Calu3 (cell line): ENCODE measurements at regions not wholly inside any gene's neighbourhood (a gene's known extent, or its start where the extent isn't known, plus 50 kb on each side); places are given as distances from the start of the nearest gene placed in this dataset.

ENCODE experiments used
- BruUV-seq: library from RNA; stranded (reverse); fragments of 400-500 nt; replicated peaks from 2 replicates; lab custom pipeline; 2021; lab: Mats Ljungman, UMichigan
- CTCF ChIA-PET: fragments of 300-600 bp; sonication (Branson Sonifier 250); formaldehyde crosslinking; loops from one replicate; lab custom pipeline; 2022; ENCODE audit warnings: antibody characterized with exemption; lab: Charles Lee
- DNase-seq: peaks from one replicate; pipeline ENCODE4 v3.0.0; 2022
- H3K27ac Mint-ChIP-seq: one replicate; pipeline ENCODE4 v1.8.0; 2022; ENCODE audit warnings: mixed read lengths; ENCODE audit not compliant: unreplicated experiment
- H3K27me3 Mint-ChIP-seq: one replicate; pipeline ENCODE4 v1.8.0; 2022; ENCODE audit warnings: mixed read lengths; ENCODE audit not compliant: unreplicated experiment
- H3K36me3 Mint-ChIP-seq: one replicate; pipeline ENCODE4 v1.8.0; 2022; ENCODE audit warnings: mild to moderate bottlenecking, moderate library complexity, mixed read lengths; ENCODE audit not compliant: insufficient read depth, unreplicated experiment
- H3K4me1 Mint-ChIP-seq: one replicate; pipeline ENCODE4 v1.8.0; 2022; ENCODE audit warnings: mild to moderate bottlenecking, low read depth, mixed read lengths; ENCODE audit not compliant: unreplicated experiment
- H3K4me3 Mint-ChIP-seq: one replicate; pipeline ENCODE4 v1.8.0; 2022; ENCODE audit warnings: mild to moderate bottlenecking, low read depth, moderate library complexity, mixed read lengths; ENCODE audit not compliant: unreplicated experiment
- H3K9me3 Mint-ChIP-seq: one replicate; pipeline ENCODE4 v1.8.0; 2022; ENCODE audit warnings: low read depth, mixed read lengths; ENCODE audit not compliant: unreplicated experiment
- intact Hi-C: fragments of 100-400 bp; cut with micrococcal nuclease; formaldehyde crosslinking; loops from one replicate; pipeline ENCODE4 v1.10.0; 2022; ENCODE audit not compliant: unreplicated experiment
- TF ChIP-seq, protein P1 (sequence below): fragments of 200-600 bp; IDR thresholded peaks from one replicate; pipeline ENCODE4 v1.8.0; 2022; ENCODE audit warnings: antibody characterized with exemption; ENCODE audit not compliant: unreplicated experiment

DNA sequence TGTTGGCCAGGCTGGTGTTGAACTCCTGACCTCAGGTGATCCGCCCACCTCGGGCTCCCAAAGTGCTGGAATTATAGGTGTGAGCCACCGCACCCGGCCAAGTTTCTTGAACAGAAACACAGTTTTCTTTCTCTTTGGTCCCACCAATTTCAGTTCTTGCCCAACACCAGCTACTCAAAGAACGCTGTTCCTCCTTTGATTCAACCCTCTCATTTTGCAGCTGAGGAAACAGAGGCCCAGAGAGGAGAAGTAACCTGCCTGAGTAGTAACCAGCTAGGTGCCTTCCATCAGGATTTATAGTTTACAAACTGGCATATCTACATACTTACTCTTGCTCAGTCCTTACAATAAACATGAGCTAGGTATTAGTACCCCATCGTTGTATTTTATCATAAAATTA is 119.9 kb downstream of the SYF2 start:
- Mint-ChIP-seq H3K4me1 (no peaks in the 10 kb centered on the region), H3K4me3 (no peak overlapping the region), H3K9me3 (no peaks in the 10 kb centered on the region), H3K27me3 (peaks cover 54% of the 10 kb centered on the region), H3K36me3 (no peaks in the 10 kb centered on the region), H3K27ac (no peak overlapping the region)
- BruUV-seq: no TSS peak
- CTCF ChIA-PET: interaction anchor here (1.0 kb wide), 1 partner anchor 14 kb away, joined by 3 read pairs; no protein-coding TSS in a partner anchor
- intact Hi-C loops: no loop called here
- TF ChIP-seq, protein P1, sequence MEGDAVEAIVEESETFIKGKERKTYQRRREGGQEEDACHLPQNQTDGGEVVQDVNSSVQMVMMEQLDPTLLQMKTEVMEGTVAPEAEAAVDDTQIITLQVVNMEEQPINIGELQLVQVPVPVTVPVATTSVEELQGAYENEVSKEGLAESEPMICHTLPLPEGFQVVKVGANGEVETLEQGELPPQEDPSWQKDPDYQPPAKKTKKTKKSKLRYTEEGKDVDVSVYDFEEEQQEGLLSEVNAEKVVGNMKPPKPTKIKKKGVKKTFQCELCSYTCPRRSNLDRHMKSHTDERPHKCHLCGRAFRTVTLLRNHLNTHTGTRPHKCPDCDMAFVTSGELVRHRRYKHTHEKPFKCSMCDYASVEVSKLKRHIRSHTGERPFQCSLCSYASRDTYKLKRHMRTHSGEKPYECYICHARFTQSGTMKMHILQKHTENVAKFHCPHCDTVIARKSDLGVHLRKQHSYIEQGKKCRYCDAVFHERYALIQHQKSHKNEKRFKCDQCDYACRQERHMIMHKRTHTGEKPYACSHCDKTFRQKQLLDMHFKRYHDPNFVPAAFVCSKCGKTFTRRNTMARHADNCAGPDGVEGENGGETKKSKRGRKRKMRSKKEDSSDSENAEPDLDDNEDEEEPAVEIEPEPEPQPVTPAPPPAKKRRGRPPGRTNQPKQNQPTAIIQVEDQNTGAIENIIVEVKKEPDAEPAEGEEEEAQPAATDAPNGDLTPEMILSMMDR: no peak
- DNase-seq: no peak

DNA sequence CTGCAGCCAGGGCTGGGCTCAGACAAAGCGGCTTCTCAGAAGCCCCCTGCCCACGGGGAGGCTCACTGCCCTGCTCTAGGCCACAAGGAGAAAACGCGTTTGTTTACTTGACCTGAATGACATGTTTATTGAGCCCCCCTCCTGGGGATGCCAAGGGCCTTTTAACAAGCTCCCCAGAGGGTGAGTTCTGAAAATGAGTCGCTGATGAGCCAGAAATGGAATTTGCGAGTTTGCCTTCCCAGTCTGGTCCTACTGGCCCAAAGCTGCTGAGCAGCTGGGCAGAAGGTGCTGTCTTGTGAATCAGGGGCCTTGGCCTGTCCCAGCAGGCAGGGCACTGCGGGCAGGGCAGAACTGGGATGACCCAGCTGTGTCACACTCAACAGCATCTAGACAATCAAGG is 120.6 kb downstream of the SYF2 start:
- Mint-ChIP-seq H3K4me3 (no peak overlapping the region), H3K4me1 (no peaks in the 10 kb centered on the region), H3K27ac (no peak overlapping the region), H3K9me3 (no peaks in the 10 kb centered on the region), H3K36me3 (no peaks in the 10 kb centered on the region), H3K27me3 (peaks cover 61% of the 10 kb centered on the region)
- intact Hi-C loops: no loop called here
- TF ChIP-seq, protein P1: no peak
- CTCF ChIA-PET: interaction anchor here (1.0 kb wide), 1 partner anchor 14 kb away, joined by 3 read pairs; no protein-coding TSS in a partner anchor
- DNase-seq: no peak
- BruUV-seq: no TSS peak

DNA sequence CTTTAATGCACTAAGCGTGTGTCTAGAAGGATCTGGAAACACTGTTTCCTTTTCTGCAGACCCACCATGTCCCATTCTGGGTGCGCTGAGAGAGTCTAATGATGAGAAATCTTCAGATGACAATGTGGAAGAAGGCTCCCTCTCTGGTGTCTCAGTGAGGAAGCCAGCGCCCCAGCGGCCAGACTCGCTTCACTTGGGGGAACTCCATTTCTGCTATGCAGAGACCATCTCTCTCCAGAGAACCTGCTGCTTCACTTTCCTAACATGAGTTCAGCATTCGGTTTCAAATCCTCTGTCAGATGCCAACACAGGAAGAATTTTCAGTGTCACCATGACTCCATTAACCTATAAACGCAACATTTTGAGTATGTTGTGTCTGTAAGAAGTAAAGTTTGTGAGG is 121.8 kb downstream of the SYF2 start:
- H3K27me3 Mint-ChIP-seq: peaks cover 71% of the 10 kb centered on the region
- intact Hi-C loops: no loop called here
- TF ChIP-seq, protein P1: no peak
- no peaks in the 10 kb centered on the region for H3K4me1 Mint-ChIP-seq
- H3K36me3 Mint-ChIP-seq: no peaks in the 10 kb centered on the region
- no peak for DNase-seq
- CTCF ChIA-PET: no interaction called here
- no TSS peak for BruUV-seq
- no peak overlapping the region for H3K27ac Mint-ChIP-seq
- no peak overlapping the region for H3K4me3 Mint-ChIP-seq
- no peaks in the 10 kb centered on the region for H3K9me3 Mint-ChIP-seq

DNA sequence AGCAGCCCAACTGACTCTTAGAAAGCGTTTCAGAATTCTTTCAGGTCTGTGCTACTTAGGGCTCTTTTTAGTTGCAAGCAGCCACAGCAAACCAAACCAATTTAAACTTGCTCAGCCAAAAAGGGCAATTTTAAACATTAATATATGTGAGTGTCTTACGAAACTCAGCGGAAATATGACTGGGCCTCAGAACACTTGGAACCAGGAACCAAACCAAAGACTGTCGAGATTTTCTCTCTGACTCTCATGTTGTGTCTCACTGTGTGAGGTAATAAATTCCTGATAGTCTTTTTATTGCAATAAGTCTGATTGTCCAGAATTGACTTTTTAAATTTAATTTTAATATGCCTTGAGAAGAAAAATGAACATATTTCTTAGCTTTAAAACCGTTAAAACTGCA is 122.3 kb downstream of the SYF2 start:
- Mint-ChIP-seq H3K4me1 (no peaks in the 10 kb centered on the region), H3K9me3 (no peaks in the 10 kb centered on the region), H3K4me3 (no peak overlapping the region), H3K36me3 (no peaks in the 10 kb centered on the region), H3K27ac (no peak overlapping the region), H3K27me3 (peaks cover 71% of the 10 kb centered on the region)
- intact Hi-C loops: no loop called here
- no TSS peak for BruUV-seq
- TF ChIP-seq, protein P1: no peak
- no peak for DNase-seq
- CTCF ChIA-PET: no interaction called here
